Body of pancreas (tissue), 4 donors: ENCODE measurements at regions not wholly inside any gene's neighbourhood (a gene's known extent, or its start where the extent isn't known, plus 50 kb on each side); places are given as distances from the start of the nearest gene placed in this dataset.

ENCODE experiments used
- CTCF ChIP-seq, 7 experiments: fragments of 450-650 bp in 4 of 7; fragments of 200-600 bp in 3 of 7; sonication (generic) in 3 of 7; IDR thresholded peaks; one replicate each; pipeline ENCODE4 v1.5.1; 2016 to 2019; ENCODE audit warnings: antibody characterized with exemption in 7 of 7
- POLR2A ChIP-seq, 3 donors: fragments of 450-650 bp; IDR thresholded peaks; one replicate each; pipeline ENCODE4 v1.6.1; 2016; ENCODE audit warnings: antibody characterized with exemption in 3 of 3, mild to moderate bottlenecking in 2 of 3

GRCh38 chr7:119868387-119868786 lies 404.6 kb upstream of the KCND2 start:
- TF ChIP-seq CTCF (IDR thresholded peaks at IDR 0.05) (no peak), POLR2A (IDR thresholded peaks at IDR 0.05) (no peak)
